ENCODE measurements at regions not wholly inside any gene's neighbourhood (a gene's known extent, or its start where the extent isn't known, plus 50 kb on each side); places are given as distances from the start of the nearest gene placed in this dataset.

GRCh38 chr5:56310711-56311204, 77.6 kb upstream of the ANKRD55 start:
- Histone ChIP-seq H3K79me2 (ENCODE audit: insufficient read depth, low read length) (0 out of 2 replicates have a peak, but pooled peaks cover 2% of the 10 kb centered on the region), H3K4me2 (ENCODE audit: insufficient read depth, insufficient read length, low read length) (no peak overlapping the region), H2BK5ac (ENCODE audit: insufficient read length, low read length) (no peak overlapping the region), H2BK120ac (ENCODE audit: low read depth, low read length, poor library complexity, severe bottlenecking) (no peak overlapping the region), H3K23me2 (ENCODE audit: insufficient read length, low read depth, low read length, poor library complexity, severe bottlenecking) (no peaks in the 10 kb centered on the region), H3K4me1 (ENCODE audit: insufficient read depth, low read length) (peaks cover 2% of the 10 kb centered on the region; the same call in 1 of the 2 replicates), H2AK5ac (ENCODE audit: insufficient read length, low read length) (no peak overlapping the region), H3K14ac (ENCODE audit: insufficient read depth, low read length) (no peak overlapping the region), H3K27ac (ENCODE audit: insufficient read length, low read depth, low read length) (no peak overlapping the region), H4K8ac (replicated peaks; ENCODE audit: insufficient read length, low read depth, low read length) (no peak overlapping the region), H2BK15ac (ENCODE audit: low read depth, low read length) (no peak overlapping the region), H3K9ac (ENCODE audit: extremely low read depth, insufficient read length, low read length) (no peak overlapping the region), H3K4ac (ENCODE audit: low read depth, low read length) (no peak overlapping the region), H3K27me3 (ENCODE audit: insufficient read depth, low read length) (no peaks in the 10 kb centered on the region), H2AFZ (ENCODE audit: low read length) (no peak overlapping the region), H4K5ac (ENCODE audit: insufficient read length, low read depth, low read length) (no peak overlapping the region), H3K18ac (ENCODE audit: insufficient read length, low read depth, low read length) (no peak overlapping the region), H4K91ac (ENCODE audit: insufficient read length, low read depth, low read length) (no peak overlapping the region), H3T11ph (ENCODE audit: low read length) (no peak overlapping the region), H4K20me1 (ENCODE audit: control insufficient read depth, insufficient read depth, insufficient read length) (no peaks in the 10 kb centered on the region), H3K56ac (ENCODE audit: insufficient read length, low read depth, low read length) (no peak overlapping the region), H3K23ac (ENCODE audit: insufficient read length, low read depth, low read length) (no peak overlapping the region), H3K9me3 (ENCODE audit: control insufficient read depth, low read depth, low read length) (no peaks in the 10 kb centered on the region), H2BK12ac (ENCODE audit: insufficient read length, low read depth, low read length) (no peak overlapping the region), H3K79me1 (ENCODE audit: insufficient read depth, low read depth, low read length, poor library complexity, severe bottlenecking) (no peaks in the 10 kb centered on the region), H2BK20ac (ENCODE audit: low read depth, low read length, poor library complexity, severe bottlenecking) (no peak overlapping the region)
- Mint-ChIP-seq H3K27ac (no peak overlapping the region), H3K27me3 (ENCODE audit: low read depth) (no peaks in the 10 kb centered on the region; the same call in 1 of the 2 replicates), H3K9me3 (peaks cover 6 to 13% of the 10 kb centered on the region in 2 experiments; a peak in 4 of 5 replicates), H3K4me3 (no peak overlapping the region), H3K4me1 (peaks cover 2% of the 10 kb centered on the region in 2 experiments), H3K36me3 (ENCODE audit: insufficient read depth in 1 of 3, low read depth in 3 of 3) (peaks cover 0 to 2% (median under 1%) of the 10 kb centered on the region in 3 experiments; a peak in 4 of 7 replicates)
- no peak for DNase-seq
- no peak for TF ChIP-seq CTCF (conservative IDR thresholded peaks at IDR 0.05)
- no CpG with 5 or more reads among the region's 7 CpGs for WGBS (ENCODE audit: extremely low coverage, insufficient read length, low lambda C conversion rate)

Data from H9 (cell line).